GM10266 (cell line): ENCODE measurements at regions not wholly inside any gene's neighbourhood (a gene's known extent, or its start where the extent isn't known, plus 50 kb on each side); places are given as distances from the start of the nearest gene placed in this dataset.

Source experiments
- DNase-seq: peaks from one replicate; pipeline ENCODE4 v3.0.0; 2012; ENCODE audit errors: extremely low spot score
- TF ChIP-seq, protein P1 (sequence below): IDR thresholded peaks from 2 replicates; pipeline ENCODE4 v1.5.1; 2012; ENCODE audit warnings: mild to moderate bottlenecking, low read depth; ENCODE audit not compliant: control insufficient read depth, insufficient read depth; ENCODE audit errors: missing control alignments

GRCh38 chr3:66565301-66565700 lies 64.5 kb upstream of the LRIG1 start:
- TF ChIP-seq, protein P1, sequence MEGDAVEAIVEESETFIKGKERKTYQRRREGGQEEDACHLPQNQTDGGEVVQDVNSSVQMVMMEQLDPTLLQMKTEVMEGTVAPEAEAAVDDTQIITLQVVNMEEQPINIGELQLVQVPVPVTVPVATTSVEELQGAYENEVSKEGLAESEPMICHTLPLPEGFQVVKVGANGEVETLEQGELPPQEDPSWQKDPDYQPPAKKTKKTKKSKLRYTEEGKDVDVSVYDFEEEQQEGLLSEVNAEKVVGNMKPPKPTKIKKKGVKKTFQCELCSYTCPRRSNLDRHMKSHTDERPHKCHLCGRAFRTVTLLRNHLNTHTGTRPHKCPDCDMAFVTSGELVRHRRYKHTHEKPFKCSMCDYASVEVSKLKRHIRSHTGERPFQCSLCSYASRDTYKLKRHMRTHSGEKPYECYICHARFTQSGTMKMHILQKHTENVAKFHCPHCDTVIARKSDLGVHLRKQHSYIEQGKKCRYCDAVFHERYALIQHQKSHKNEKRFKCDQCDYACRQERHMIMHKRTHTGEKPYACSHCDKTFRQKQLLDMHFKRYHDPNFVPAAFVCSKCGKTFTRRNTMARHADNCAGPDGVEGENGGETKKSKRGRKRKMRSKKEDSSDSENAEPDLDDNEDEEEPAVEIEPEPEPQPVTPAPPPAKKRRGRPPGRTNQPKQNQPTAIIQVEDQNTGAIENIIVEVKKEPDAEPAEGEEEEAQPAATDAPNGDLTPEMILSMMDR, result no peak
- no peak for DNase-seq

GRCh38 chr3:66567077-66567476 lies 66.3 kb upstream of the LRIG1 start:
- TF ChIP-seq, protein P1, result no peak
- DNase-seq, result no peak

DNA sequence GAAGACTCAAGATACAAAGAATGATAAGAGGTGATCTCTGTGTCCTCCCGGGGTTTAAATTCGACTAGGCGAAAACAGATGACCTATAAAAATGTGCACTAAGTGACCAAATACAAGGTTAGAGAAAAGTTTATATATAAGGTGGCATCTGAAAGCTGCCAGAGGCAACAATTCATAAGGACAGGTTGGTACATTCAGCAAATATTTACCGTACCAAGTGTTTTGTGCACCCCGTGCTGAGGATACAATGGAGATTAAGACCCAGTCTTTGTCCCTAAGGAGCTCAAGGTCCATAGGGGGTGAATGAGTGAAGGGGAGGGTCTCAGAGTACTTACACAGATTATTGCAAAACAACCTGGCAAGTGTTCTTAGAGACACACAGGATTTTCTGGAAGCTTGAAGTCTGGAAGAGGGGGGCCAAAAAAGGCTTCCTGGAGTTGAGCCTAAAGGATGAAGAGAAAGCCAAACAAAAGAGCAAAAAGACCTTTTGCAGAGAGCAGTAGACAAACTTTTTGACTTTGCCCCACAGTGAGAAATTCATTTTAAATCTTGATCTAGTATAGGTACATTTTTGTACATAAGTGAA lies 71.4 kb upstream of the LRIG1 start:
- TF ChIP-seq, protein P1, result no peak
- no peak for DNase-seq

- TF ChIP-seq, protein P1, result peak; percentile 27
- peak; percentile 17 for DNase-seq
Measured at GRCh38 chr3:66572938-66573710, 72.3 kb upstream of the LRIG1 start.

GRCh38 chr3:66574091-66574490 lies 73.3 kb upstream of the LRIG1 start:
- DNase-seq, result no peak
- TF ChIP-seq, protein P1, result no peak

DNA sequence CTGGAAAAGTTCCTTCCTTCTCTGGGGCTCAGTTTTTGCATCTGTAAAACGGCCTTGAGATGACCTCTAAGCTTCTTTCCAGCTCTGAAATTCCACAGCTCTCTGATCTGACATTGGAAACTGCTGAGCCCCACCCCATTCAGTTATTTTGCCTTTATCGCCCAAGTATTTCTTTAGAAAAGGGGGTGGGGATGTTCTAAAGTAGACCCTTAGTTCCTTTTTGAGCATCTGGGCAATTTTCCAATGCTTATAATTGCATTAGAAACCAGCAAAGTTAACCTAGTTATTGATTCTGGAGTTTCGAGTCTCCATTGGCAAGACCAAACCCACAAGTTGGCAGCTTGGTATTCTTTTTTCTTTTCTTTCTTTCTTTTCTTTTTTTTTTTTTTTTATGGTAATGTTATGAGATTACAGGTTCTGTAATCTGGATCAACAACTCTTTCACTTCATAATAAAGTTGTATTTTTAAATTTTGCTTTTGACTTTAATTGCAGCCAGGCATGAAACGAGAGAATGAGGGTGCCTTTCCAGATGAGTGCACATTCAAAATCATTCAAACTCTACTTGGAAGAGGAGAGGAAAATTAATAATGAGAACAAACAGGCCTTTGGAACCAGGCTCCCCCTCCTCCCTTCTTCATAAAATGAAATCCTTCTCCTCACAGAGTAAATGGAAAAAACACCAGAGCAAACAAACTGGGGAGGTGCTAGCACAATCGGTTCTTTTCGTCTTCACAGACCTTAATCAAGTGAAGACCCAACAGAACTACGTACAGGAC lies 76.8 kb upstream of the LRIG1 start:
- TF ChIP-seq, protein P1, result no peak
- DNase-seq, result no peak
